Thyroid gland (tissue), 4 donors: ENCODE measurements at regions not wholly inside any gene's neighbourhood (a gene's known extent, or its start where the extent isn't known, plus 50 kb on each side); places are given as distances from the start of the nearest gene placed in this dataset.

ENCODE experiments used
- DNase-seq, 2 donors: peaks; one replicate each; pipeline ENCODE4 v3.0.0-alpha.2; 2019
- H3K27ac ChIP-seq, 3 donors: fragments of 200-600 bp; sonication (generic); 1 replicate in 2 of 3; 2 replicates in 1 of 3; pipeline ENCODE4 v1.5.1; 2016 to 2019; ENCODE audit warnings: mild to moderate bottlenecking in 1 of 3, moderate library complexity in 1 of 3
- H3K27me3 ChIP-seq: fragments of 200-600 bp; sonication (generic); one replicate; pipeline ENCODE4 v1.5.1; 2019
- H3K36me3 ChIP-seq, 2 donors: fragments of 200-600 bp; sonication (generic); one replicate each; pipeline ENCODE4 v1.5.1; 2016 to 2019
- H3K4me1 ChIP-seq, 2 donors: fragments of 200-600 bp; sonication (generic); one replicate each; pipeline ENCODE4 v1.5.1; 2017 to 2019
- H3K4me3 ChIP-seq, 3 donors: fragments of 200-600 bp; sonication (generic); replicated peaks in 1 of 3; 1 replicate in 2 of 3; 2 replicates in 1 of 3; pipeline ENCODE4 v1.5.1; 2016; ENCODE audit warnings: mild to moderate bottlenecking in 1 of 3
- H3K9me3 ChIP-seq: fragments of 200-600 bp; sonication (generic); one replicate; pipeline ENCODE4 v1.5.1; 2017
- POLR2A ChIP-seq, 2 donors: fragments of 450-650 bp; IDR thresholded peaks; one replicate each; pipeline ENCODE4 v1.6.1; 2017; ENCODE audit warnings: antibody characterized with exemption in 2 of 2, mild to moderate bottlenecking in 2 of 2, moderate library complexity in 1 of 2
- WGBS, 2 donors: methylation state at CpG; one replicate each; pipeline ENCODE4 v1.1.5; 2017; 5-methylcytosine and 5-hydroxymethylcytosine counted together
- intact Hi-C: fragments of 100-400 bp; cut with DNase I; formaldehyde crosslinking; loops from one replicate; pipeline ENCODE4 v1.15.1; 2023
- TF ChIP-seq, protein P1 (sequence below), 6 experiments: fragments of 200-600 bp in 3 of 6; fragments of 450-650 bp in 3 of 6; sonication (generic) in 3 of 6; IDR thresholded peaks; one replicate each; pipeline ENCODE4 v1.5.1; 2016 to 2019; ENCODE audit warnings: antibody characterized with exemption in 6 of 6, mild to moderate bottlenecking in 2 of 6, inconsistent platforms in 1 of 6, moderate library complexity in 1 of 6

- TF ChIP-seq, protein P1, sequence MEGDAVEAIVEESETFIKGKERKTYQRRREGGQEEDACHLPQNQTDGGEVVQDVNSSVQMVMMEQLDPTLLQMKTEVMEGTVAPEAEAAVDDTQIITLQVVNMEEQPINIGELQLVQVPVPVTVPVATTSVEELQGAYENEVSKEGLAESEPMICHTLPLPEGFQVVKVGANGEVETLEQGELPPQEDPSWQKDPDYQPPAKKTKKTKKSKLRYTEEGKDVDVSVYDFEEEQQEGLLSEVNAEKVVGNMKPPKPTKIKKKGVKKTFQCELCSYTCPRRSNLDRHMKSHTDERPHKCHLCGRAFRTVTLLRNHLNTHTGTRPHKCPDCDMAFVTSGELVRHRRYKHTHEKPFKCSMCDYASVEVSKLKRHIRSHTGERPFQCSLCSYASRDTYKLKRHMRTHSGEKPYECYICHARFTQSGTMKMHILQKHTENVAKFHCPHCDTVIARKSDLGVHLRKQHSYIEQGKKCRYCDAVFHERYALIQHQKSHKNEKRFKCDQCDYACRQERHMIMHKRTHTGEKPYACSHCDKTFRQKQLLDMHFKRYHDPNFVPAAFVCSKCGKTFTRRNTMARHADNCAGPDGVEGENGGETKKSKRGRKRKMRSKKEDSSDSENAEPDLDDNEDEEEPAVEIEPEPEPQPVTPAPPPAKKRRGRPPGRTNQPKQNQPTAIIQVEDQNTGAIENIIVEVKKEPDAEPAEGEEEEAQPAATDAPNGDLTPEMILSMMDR (IDR thresholded peaks at IDR 0.05) = no peak
- no peak for TF ChIP-seq POLR2A (IDR thresholded peaks at IDR 0.05)
- DNase-seq = no peak
- intact Hi-C loops = no loop called here
- no peaks in the 10 kb centered on the region for H3K9me3 ChIP-seq
- no peak overlapping the region for H3K27ac ChIP-seq
- H3K4me3 ChIP-seq = no peak overlapping the region
- no peaks in the 10 kb centered on the region for H3K4me1 ChIP-seq
- no peaks in the 10 kb centered on the region for H3K27me3 ChIP-seq
- 55 to 56% methylated on average over 16 of the region's 16 CpGs for WGBS, 2 donors
- no peaks in the 10 kb centered on the region for H3K36me3 ChIP-seq
These were observed 1638.3 kb downstream of the MRPL39 start for GRCh38 chr21:23968722-23969647.

- Histone ChIP-seq H3K4me1 (no peaks in the 10 kb centered on the region), H3K27ac (no peak overlapping the region), H3K27me3 (no peaks in the 10 kb centered on the region), H3K36me3 (no peaks in the 10 kb centered on the region), H3K4me3 (no peak overlapping the region), H3K9me3 (no peaks in the 10 kb centered on the region)
- TF ChIP-seq POLR2A (IDR thresholded peaks at IDR 0.05) = no peak
- TF ChIP-seq, protein P1 (IDR thresholded peaks at IDR 0.05) = no peak
- intact Hi-C loops = no loop called here
- WGBS, 2 donors = 77% methylated on average over 5 to 6 of the region's 6 CpGs
- no peak for DNase-seq
These were observed 1639.3 kb downstream of the MRPL39 start for GRCh38 chr21:23968008-23968407.

DNA sequence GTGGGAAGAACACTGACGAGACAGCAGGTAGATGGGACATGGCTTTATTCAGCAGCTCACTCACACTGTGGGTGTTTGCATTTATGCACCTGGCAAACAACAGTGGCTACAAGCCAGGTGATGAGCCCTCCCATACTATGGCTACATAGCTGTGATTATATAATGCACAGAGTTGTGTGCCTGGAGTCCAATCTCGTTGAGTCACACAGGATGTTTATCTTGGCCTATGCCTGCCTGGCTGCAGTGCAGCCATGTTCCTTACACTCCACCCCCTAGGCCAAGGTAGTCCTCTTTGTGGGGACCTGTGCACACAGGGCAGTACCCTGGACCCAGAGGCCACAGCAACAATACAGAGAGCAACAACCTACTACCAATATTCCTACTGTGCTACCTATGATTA lies 1643.8 kb downstream of the MRPL39 start:
- intact Hi-C loops = no loop called here

GRCh38 chr21:23960769-23961168 lies 1646.5 kb downstream of the MRPL39 start:
- no peak overlapping the region for H3K27ac ChIP-seq
- H3K27me3 ChIP-seq = no peaks in the 10 kb centered on the region
- H3K4me3 ChIP-seq = no peak overlapping the region
- H3K9me3 ChIP-seq = no peaks in the 10 kb centered on the region
- no peaks in the 10 kb centered on the region for H3K36me3 ChIP-seq
- TF ChIP-seq POLR2A (IDR thresholded peaks at IDR 0.05) = no peak
- TF ChIP-seq, protein P1 (IDR thresholded peaks at IDR 0.05) = no peak
- no peaks in the 10 kb centered on the region for H3K4me1 ChIP-seq
- WGBS, 2 donors = 83 to 92% methylated on average over 2 of the region's 2 CpGs
- intact Hi-C loops = no loop called here
- DNase-seq = no peak

More for the DNA sequence above, 1643.8 kb downstream of the MRPL39 start:
- Histone ChIP-seq H3K4me1 (no peaks in the 10 kb centered on the region), H3K27ac (no peak overlapping the region), H3K36me3 (no peaks in the 10 kb centered on the region), H3K27me3 (no peaks in the 10 kb centered on the region), H3K4me3 (no peak overlapping the region), H3K9me3 (no peaks in the 10 kb centered on the region)
- WGBS, 2 donors = 55 to 60% methylated on average over 2 of the region's 2 CpGs
- TF ChIP-seq POLR2A (IDR thresholded peaks at IDR 0.05) = no peak
- TF ChIP-seq, protein P1 (IDR thresholded peaks at IDR 0.05) = no peak
- no peak for DNase-seq

- intact Hi-C loops = no loop called here
- no peaks in the 10 kb centered on the region for H3K27me3 ChIP-seq
- TF ChIP-seq, protein P1 (IDR thresholded peaks at IDR 0.05) = no peak
- no peak for TF ChIP-seq POLR2A (IDR thresholded peaks at IDR 0.05)
- H3K27ac ChIP-seq = no peak overlapping the region
- no peaks in the 10 kb centered on the region for H3K9me3 ChIP-seq
- H3K4me3 ChIP-seq = no peak overlapping the region
- no peaks in the 10 kb centered on the region for H3K36me3 ChIP-seq
- no peaks in the 10 kb centered on the region for H3K4me1 ChIP-seq
- DNase-seq = no peak
- 75 to 81% methylated on average over 5 of the region's 5 CpGs for WGBS, 2 donors
These were observed 1652.0 kb downstream of the MRPL39 start for GRCh38 chr21:23955135-23955843.
